ENCODE measurements at regions not wholly inside any gene's neighbourhood (a gene's known extent, or its start where the extent isn't known, plus 50 kb on each side); places are given as distances from the start of the nearest gene placed in this dataset.

DNA sequence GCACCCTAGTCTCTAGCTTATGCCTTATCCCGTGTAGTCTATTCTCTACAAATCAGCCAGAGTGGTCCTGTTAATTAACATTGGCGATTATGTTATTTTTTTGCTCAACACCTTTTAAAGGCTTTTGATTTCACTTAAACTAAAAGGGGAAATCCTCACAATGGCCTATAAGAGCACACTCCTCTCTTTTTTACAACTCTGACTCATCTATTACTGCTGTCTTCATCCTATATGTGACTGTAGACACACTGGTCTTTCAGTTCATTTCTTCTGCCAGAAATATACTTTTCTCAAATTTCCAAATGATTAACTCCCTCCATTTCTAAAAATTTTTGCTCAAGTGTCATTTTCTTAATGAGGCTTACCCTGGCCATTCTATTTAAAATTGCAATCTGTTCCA lies 143.4 kb downstream of the NSUN3 start:
- 100% methylated on average over 1 of the region's 2 CpGs for WGBS (ENCODE audit: insufficient coverage)
- Histone ChIP-seq H3K27ac (ENCODE audit: low read length in 2 of 2) (no peak overlapping the region), H4K20me1 (ENCODE audit: control insufficient read depth, insufficient read depth, low read length, poor library complexity, severe bottlenecking) (no peaks in the 10 kb centered on the region), H3K27me3 (replicated peaks in 1 of 4; ENCODE audit: control extremely low read depth in 1 of 4, control insufficient read depth in 3 of 4, insufficient read depth in 4 of 4, low read length in 3 of 4) (no peaks in the 10 kb centered on the region), H3K9ac (ENCODE audit: low read length) (no peak overlapping the region), H3K9me3 (ENCODE audit: control extremely low read depth in 1 of 3, control insufficient read depth in 2 of 3, insufficient read depth in 1 of 3, low read length in 2 of 3) (peaks cover 0 to 1% (median 0%) of the 10 kb centered on the region in 3 donors), H3K4me2 (replicated peaks; ENCODE audit: low read depth, low read length, poor library complexity, severe bottlenecking) (no peak overlapping the region), H3K79me2 (ENCODE audit: control insufficient read depth, insufficient read depth, low read length) (no peaks in the 10 kb centered on the region), H3K4me1 (ENCODE audit: control insufficient read depth in 2 of 2, insufficient read depth in 2 of 2, low read length in 2 of 2) (no peaks in the 10 kb centered on the region), H3K4me3 (ENCODE audit: control extremely low read depth in 1 of 5, extremely low read depth in 1 of 5, insufficient read depth in 1 of 5, low read depth in 2 of 5, low read length in 4 of 5) (no peak overlapping the region), H2AFZ (ENCODE audit: insufficient read depth, low read depth, low read length, poor library complexity, severe bottlenecking) (no peak overlapping the region), H3K36me3 (replicated peaks in 1 of 2; ENCODE audit: control extremely low read depth in 1 of 2, control insufficient read depth in 1 of 2, extremely low read depth in 1 of 2, insufficient read depth in 2 of 2, low read length in 1 of 2) (no peaks in the 10 kb centered on the region)
- H3K4me1 Mint-ChIP-seq, result no peaks in the 10 kb centered on the region
- ATAC-seq (ENCODE audit: low read depth), result no peak
- POLR2A ChIA-PET, result no interaction called here
- no peak overlapping the region for H3K27ac Mint-ChIP-seq
- no peaks in the 10 kb centered on the region for H3K27me3 Mint-ChIP-seq
- no peak for DNase-seq
- intact Hi-C loops (cut with micrococcal nuclease), result no loop called here
- no peaks in the 10 kb centered on the region for H3K9me3 Mint-ChIP-seq (ENCODE audit: insufficient read depth)
- TF ChIP-seq EZH2 (IDR thresholded peaks at IDR 0.05; ENCODE audit: borderline replicate concordance, insufficient read depth, low read depth, low read length, poor library complexity, severe bottlenecking), result no peak
- TF ChIP-seq CTCF (IDR thresholded peaks at IDR 0.05), result no peak
- CTCF ChIA-PET, result no interaction called here
- H3K4me3 Mint-ChIP-seq, result no peak overlapping the region

- H3K4me1 ChIP-seq (ENCODE audit: control insufficient read depth in 2 of 2, insufficient read depth in 2 of 2, low read length in 2 of 2), result no peaks in the 10 kb centered on the region
- H3K9me3 ChIP-seq (ENCODE audit: control extremely low read depth in 1 of 3, control insufficient read depth in 2 of 3, insufficient read depth in 1 of 3, low read length in 2 of 3), result no peaks in the 10 kb centered on the region
- intact Hi-C loops (cut with micrococcal nuclease), result no loop called here
- H3K4me3 ChIP-seq (ENCODE audit: control extremely low read depth in 1 of 5, extremely low read depth in 1 of 5, insufficient read depth in 1 of 5, low read depth in 2 of 5, low read length in 4 of 5), result no peak overlapping the region
- no peak overlapping the region for H3K4me2 ChIP-seq (replicated peaks; ENCODE audit: low read depth, low read length, poor library complexity, severe bottlenecking)
- no peak overlapping the region for H3K9ac ChIP-seq (ENCODE audit: low read length)
- Mint-ChIP-seq H3K4me1 (no peaks in the 10 kb centered on the region), H3K4me3 (no peak overlapping the region), H3K27ac (no peak overlapping the region), H3K9me3 (ENCODE audit: insufficient read depth) (no peaks in the 10 kb centered on the region), H3K27me3 (no peaks in the 10 kb centered on the region)
- no peaks in the 10 kb centered on the region for H3K79me2 ChIP-seq (ENCODE audit: control insufficient read depth, insufficient read depth, low read length)
- no peak overlapping the region for H2AFZ ChIP-seq (ENCODE audit: insufficient read depth, low read depth, low read length, poor library complexity, severe bottlenecking)
- no peaks in the 10 kb centered on the region for H4K20me1 ChIP-seq (ENCODE audit: control insufficient read depth, insufficient read depth, low read length, poor library complexity, severe bottlenecking)
- no peaks in the 10 kb centered on the region for H3K27me3 ChIP-seq (replicated peaks in 1 of 4; ENCODE audit: control extremely low read depth in 1 of 4, control insufficient read depth in 3 of 4, insufficient read depth in 4 of 4, low read length in 3 of 4)
- TF ChIP-seq CTCF (IDR thresholded peaks at IDR 0.05) (no peak), EZH2 (IDR thresholded peaks at IDR 0.05; ENCODE audit: borderline replicate concordance, insufficient read depth, low read depth, low read length, poor library complexity, severe bottlenecking) (no peak)
- H3K27ac ChIP-seq (ENCODE audit: low read length in 2 of 2), result no peak overlapping the region
- ChIA-PET POLR2A (no interaction called here), CTCF (interaction anchor here (1.0 kb wide), 1 partner anchor 8 kb away, joined by 5 read pairs; no protein-coding TSS in a partner anchor)
- no CpG with 5 or more reads among the region's 1 CpG for WGBS (ENCODE audit: insufficient coverage)
- no peak for ATAC-seq (ENCODE audit: low read depth)
- no peak for DNase-seq
- no peaks in the 10 kb centered on the region for H3K36me3 ChIP-seq (replicated peaks in 1 of 2; ENCODE audit: control extremely low read depth in 1 of 2, control insufficient read depth in 1 of 2, extremely low read depth in 1 of 2, insufficient read depth in 2 of 2, low read length in 1 of 2)
Observed at GRCh38 chr3:94210256-94210655, 147.4 kb downstream of the NSUN3 start.

Data from B cell (primary cell).